Fibroblast of mammary gland (primary cell): ENCODE measurements at regions not wholly inside any gene's neighbourhood (a gene's known extent, or its start where the extent isn't known, plus 50 kb on each side); places are given as distances from the start of the nearest gene placed in this dataset.

Experiments
- DNase-seq: peaks from one replicate; pipeline ENCODE4 v3.0.0-alpha.2; 2010; ENCODE audit warnings: low read depth
- H3K4me3 ChIP-seq: 2 replicates; pipeline ENCODE4 v1.5.1; 2011; ENCODE audit warnings: low read depth, mild to moderate bottlenecking, low read length, moderate library complexity; ENCODE audit not compliant: control insufficient read depth
- TF ChIP-seq, protein P1 (sequence below): conservative IDR thresholded peaks from 2 replicates; pipeline ENCODE4 v1.5.1; 2011; ENCODE audit warnings: low read depth, low read length, inconsistent platforms; ENCODE audit not compliant: control insufficient read depth, insufficient read depth

DNA sequence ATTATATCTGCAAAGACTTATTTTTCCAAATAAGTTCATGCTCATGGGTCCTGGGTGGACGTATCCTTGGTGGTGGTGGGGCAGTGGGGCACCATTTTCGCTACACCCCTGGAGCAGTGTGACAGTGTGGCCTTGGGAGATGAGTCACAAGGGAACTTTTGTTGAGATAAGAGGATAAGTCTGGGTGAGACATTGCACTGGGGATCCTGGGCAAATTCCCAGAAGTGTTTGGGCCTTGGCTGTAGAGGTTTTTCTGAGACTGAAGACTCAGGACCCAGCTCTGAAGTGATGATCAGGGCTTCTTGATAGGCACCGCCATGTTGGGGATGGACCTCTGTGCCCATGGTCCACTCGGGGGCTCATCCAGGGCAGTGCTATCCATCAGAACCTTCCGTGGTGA is 149.4 kb downstream of the MACROH2A1 start:
- TF ChIP-seq, protein P1, sequence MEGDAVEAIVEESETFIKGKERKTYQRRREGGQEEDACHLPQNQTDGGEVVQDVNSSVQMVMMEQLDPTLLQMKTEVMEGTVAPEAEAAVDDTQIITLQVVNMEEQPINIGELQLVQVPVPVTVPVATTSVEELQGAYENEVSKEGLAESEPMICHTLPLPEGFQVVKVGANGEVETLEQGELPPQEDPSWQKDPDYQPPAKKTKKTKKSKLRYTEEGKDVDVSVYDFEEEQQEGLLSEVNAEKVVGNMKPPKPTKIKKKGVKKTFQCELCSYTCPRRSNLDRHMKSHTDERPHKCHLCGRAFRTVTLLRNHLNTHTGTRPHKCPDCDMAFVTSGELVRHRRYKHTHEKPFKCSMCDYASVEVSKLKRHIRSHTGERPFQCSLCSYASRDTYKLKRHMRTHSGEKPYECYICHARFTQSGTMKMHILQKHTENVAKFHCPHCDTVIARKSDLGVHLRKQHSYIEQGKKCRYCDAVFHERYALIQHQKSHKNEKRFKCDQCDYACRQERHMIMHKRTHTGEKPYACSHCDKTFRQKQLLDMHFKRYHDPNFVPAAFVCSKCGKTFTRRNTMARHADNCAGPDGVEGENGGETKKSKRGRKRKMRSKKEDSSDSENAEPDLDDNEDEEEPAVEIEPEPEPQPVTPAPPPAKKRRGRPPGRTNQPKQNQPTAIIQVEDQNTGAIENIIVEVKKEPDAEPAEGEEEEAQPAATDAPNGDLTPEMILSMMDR, result no peak
- DNase-seq, result no peak
- no peak overlapping the region for H3K4me3 ChIP-seq

DNA sequence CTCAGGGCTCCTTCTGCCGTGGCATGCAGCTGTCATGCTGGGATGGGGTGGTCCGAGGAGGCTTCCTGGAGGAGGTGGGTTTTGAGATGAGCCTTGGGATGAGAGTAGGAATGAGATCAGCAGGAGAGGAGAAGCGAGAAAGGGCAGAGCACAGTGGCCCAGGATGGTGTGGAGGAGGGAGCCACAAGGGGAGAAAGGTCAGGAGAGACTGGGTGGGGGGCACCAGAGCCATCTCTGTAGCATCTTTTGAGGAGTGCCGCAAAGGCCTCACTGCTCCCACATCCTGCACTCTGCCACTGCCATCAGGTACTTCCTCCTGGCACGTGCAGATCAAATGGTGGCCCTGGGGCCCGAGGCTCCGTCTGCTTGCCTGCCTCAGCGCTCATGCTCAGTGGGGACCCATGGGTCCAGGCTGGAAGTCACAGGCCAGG is 150.2 kb downstream of the MACROH2A1 start:
- no peak overlapping the region for H3K4me3 ChIP-seq
- TF ChIP-seq, protein P1, result no peak
- no peak for DNase-seq

DNA sequence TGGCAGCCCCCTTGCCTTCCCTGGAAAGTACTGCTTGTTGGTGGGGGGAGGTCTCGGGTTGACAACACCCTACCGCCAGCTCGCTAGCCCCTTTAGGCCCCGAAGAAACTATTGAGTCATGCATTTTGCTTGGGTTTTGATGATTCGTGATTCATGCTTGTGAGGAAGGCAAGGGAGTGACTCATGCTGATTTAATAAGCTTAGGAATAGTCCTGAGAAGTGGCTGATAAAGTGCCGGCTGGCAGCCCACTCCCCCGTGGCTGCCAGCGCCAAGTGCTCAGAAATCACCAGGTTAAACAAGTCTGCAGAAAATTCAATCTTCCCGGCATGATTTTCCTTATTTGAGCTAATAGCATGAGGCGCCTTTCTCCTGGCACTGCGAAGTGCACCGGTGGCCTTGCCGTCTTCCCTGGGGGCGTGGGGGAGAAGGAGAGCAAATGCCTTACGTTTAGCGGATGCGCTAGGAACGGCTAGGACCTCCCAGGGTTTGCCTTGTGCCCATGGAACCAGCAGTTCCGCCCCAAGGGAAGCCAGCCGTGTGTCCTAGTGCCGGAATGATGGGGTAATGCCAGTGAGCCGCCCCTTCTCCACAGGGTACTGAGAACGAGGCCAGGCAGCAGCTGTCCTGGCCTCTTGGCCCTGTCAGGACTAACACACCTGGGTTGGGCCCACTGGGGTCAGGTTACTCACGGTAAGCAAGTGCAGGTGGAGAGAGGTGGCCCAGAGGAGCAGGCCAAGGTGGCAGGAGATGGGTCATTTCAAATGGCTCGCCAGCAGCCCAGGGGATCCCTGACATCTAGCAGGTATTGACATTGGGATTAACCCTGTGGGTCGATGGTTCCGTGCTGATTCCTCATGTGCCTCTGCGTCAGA is 151.9 kb downstream of the MACROH2A1 start:
- DNase-seq, result peak; percentile 95
- H3K4me3 ChIP-seq, result no peak overlapping the region
- TF ChIP-seq, protein P1, result no peak

DNA sequence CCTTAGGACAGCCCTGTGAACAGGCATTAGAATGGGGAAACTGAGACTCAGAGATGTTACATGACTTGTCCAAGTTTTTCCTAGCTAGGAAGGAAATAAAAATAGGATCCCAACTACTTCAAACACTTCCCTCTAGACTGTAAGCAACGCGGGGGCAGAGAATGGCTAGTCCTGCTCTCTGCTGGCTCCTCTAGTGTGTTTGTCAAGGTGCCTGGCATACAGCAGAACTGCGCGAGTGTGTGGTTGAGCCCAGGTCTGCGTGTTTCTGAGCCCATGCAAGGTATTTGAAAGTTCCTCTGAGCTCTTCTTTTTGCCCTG is 152.5 kb downstream of the MACROH2A1 start:
- DNase-seq, result peak; percentile 51
- TF ChIP-seq, protein P1, result no peak
- no peak overlapping the region for H3K4me3 ChIP-seq

DNA sequence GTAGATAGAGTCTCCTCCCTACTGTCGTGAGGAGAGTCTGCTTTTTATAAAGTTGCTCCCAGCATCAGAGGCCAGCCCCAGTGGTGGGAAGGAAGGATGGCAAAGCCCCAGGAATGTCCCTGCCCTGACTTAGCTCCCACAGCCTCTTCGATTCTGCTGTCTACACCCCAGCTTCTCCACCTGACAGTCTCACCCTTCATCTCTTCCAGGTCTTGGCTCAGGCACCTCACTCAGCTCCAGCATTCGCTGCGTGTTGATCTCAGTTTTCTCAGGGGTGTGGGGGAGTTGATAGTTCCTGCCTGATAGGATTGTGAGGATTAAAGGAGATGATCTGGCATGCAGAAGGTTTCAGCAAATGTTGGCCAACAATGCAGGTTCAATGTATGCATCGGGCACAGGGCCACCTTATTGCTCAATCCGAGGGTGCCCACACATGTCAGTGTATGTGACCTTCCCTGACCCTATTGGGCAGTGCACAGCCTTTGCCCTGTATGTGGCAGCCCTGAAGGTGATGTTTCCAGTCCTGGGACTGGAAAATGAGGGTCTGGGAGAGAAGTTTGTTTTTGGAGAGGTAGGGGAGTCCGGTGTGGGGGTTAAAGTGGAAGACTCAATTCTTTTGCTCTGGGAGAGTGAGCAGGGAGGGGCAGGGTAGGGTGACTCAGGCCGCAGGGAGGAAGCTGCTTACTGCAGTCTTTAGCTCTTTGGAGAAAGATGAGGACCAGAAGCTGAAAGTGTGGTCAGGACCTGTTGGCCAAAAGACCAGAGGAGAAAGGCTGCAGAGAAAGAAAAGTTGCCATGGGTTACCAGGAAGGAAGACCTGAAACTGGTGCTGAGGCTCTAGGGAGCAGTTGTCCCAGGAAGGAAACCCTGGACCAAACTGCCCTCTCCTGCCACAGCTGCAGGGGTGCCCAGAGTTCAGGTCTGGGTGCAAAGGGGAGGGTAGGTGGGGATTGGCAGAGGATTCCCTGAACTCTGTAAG is 153.2 kb downstream of the MACROH2A1 start:
- TF ChIP-seq, protein P1, result no peak

DNA sequence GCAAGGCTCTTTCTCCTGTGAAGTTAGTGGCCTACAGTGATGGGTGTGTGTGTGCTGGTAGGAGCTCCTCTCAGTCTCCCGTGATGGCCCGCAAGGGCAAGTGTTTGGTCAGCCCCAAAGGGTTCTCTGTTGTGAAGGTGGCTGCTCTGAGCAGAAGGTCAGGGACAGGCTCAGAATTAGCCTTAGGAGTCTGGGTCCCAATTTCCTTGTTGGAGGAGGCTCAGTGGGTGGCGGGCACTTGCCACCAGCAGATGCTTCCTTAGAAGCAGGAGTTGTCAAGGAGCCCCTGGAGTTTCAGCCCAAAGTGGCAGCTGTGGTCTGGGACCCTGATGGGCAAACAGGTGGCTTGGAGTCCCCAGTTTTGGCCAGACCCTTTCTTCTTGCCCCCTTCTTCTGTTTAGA is 154.4 kb downstream of the MACROH2A1 start:
- TF ChIP-seq, protein P1, result no peak
- no peak overlapping the region for H3K4me3 ChIP-seq
- DNase-seq, result no peak

More for the DNA sequence above, 153.2 kb downstream of the MACROH2A1 start:
- H3K4me3 ChIP-seq, result no peak overlapping the region
- peak; percentile 80 for DNase-seq
